ENCODE measurements at regions not wholly inside any gene's neighbourhood (a gene's known extent, or its start where the extent isn't known, plus 50 kb on each side); places are given as distances from the start of the nearest gene placed in this dataset.

DNA sequence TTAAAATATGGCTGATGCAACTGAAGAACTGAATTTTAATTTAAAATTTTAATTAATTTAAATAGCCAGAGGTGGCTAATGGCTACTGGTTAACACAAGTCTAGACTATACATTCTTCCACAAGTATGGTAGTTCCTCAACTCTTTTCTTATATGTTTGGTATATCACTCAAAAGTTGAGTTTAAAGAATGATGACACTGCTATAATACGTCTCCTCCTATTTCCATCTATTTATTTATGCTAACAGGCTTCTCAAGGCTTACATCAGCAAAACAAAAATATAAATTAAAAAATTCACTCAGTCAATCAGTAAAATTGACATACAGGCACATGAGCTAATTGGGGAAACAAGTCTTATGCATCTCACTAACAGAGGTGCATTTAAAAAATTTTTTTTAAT, 227.9 kb upstream of the PMFBP1 start:
- TF ChIP-seq, protein P1, sequence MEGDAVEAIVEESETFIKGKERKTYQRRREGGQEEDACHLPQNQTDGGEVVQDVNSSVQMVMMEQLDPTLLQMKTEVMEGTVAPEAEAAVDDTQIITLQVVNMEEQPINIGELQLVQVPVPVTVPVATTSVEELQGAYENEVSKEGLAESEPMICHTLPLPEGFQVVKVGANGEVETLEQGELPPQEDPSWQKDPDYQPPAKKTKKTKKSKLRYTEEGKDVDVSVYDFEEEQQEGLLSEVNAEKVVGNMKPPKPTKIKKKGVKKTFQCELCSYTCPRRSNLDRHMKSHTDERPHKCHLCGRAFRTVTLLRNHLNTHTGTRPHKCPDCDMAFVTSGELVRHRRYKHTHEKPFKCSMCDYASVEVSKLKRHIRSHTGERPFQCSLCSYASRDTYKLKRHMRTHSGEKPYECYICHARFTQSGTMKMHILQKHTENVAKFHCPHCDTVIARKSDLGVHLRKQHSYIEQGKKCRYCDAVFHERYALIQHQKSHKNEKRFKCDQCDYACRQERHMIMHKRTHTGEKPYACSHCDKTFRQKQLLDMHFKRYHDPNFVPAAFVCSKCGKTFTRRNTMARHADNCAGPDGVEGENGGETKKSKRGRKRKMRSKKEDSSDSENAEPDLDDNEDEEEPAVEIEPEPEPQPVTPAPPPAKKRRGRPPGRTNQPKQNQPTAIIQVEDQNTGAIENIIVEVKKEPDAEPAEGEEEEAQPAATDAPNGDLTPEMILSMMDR (IDR thresholded peaks at IDR 0.05; ENCODE audit: low read length): no peak
- no peak for TF ChIP-seq EZH2 (IDR thresholded peaks at IDR 0.05; ENCODE audit: borderline replicate concordance, low read length)

Data from OCI-LY1 (cell line).